ENCODE measurements at regions not wholly inside any gene's neighbourhood (a gene's known extent, or its start where the extent isn't known, plus 50 kb on each side); places are given as distances from the start of the nearest gene placed in this dataset.
"Not testable (repeated sequence)": the region's sequence is repeated elsewhere in the genome, so short reads cannot be mapped to it uniquely, and the experiment has no call there.

DNA sequence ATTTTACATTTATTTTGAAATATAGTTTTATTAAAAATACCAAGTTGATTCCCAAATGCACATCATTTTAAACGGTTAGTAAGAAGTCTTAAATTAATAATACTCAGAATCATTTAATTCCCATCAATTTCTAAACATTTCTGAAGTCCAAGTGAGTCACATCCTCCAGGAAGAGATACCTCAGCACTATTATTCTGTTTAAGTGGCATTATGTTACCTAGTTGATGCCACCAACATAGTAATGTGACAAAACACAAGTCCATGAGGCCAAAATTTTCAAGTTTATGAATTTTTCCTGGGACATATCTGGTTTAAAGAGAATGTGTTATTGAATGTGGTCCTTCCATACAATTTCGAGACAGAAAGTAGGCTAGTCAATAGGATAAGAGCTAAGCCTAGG is 1348.3 kb upstream of the CDH9 start:
- intact Hi-C loops (cut with micrococcal nuclease) = no loop called here

GRCh38 chr5:28380167-28380566 is 1341.8 kb upstream of the CDH9 start:
- intact Hi-C loops (cut with micrococcal nuclease) = no loop called here

GRCh38 chr5:28374492-28374967 is 1336.1 kb upstream of the CDH9 start:
- intact Hi-C loops (cut with micrococcal nuclease) = no loop called here

DNA sequence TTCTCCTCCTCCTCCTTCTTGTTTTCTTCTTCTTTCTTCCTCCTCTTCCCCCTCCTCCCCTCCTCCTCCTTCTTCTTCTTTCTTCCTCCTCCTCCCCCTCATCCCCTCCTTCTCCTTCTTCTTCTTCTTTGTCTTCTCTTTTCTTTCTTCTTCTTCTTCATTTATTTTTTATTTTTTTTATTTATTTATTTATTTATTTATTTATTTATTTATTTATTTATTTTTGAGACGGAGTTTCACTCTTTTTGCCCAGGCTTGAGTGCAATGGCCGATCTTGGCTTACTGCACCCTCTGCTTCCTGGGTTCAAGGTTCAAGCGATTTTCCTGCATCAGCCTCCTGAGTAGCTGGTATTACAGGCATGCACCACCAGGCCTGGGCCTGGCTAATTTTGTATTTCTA is 1332.5 kb upstream of the CDH9 start:
- intact Hi-C loops (cut with micrococcal nuclease) = no loop called here

GRCh38 chr5:28369418-28369817 is 1331.0 kb upstream of the CDH9 start:
- intact Hi-C loops (cut with micrococcal nuclease) = no loop called here

DNA sequence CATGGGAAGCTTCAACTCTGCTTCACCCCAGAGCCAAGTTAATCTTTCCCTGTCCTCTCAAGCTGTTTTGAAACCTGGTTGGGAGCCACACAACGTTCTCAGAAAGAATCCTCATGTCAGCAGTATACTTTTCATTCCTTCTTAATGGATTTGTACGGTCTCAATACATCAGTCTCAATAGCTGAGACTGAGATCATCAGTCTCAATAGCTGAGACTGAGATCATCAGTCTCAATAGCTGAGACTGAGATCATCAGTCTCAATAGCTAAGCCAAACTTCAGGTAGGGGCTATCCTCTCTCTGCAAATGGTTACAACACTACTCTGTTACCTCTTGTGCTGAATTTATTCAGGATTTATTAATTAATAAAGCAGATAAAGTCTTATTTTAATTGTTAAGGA is 1317.4 kb upstream of the CDH9 start:
- intact Hi-C loops (cut with micrococcal nuclease) = no loop called here

- intact Hi-C loops (cut with micrococcal nuclease) = loop anchor here (10.0 kb wide), 1 partner anchor 418 kb away; no protein-coding TSS in a partner anchor
Measured at GRCh38 chr5:28346696-28347095, 1308.3 kb upstream of the CDH9 start.

- intact Hi-C loops (cut with micrococcal nuclease) = loop anchor here (10.0 kb wide), 1 partner anchor 420 kb away; no protein-coding TSS in a partner anchor
Measured at GRCh38 chr5:28344836-28345433, 1306.5 kb upstream of the CDH9 start.

DNA sequence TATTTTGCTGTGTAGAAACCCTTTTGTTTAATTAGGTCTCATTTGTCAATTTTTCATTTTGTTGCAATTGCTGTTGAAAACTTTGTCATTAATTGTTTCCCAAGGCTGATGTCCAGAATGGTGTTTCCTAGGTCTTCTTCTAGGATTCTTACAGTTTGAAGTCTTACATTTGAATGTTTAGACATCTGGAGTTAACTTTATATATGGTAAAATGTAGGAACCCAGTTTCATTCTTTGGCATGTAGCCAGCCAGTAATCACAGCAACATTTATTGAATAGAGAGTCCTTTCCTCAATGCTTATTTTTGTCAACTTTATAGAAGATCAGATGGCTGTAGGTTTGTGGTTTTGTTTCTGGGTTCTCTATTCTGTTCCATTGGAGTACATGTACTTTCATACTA is 1290.8 kb upstream of the CDH9 start:
- intact Hi-C loops (cut with micrococcal nuclease) = no loop called here

DNA sequence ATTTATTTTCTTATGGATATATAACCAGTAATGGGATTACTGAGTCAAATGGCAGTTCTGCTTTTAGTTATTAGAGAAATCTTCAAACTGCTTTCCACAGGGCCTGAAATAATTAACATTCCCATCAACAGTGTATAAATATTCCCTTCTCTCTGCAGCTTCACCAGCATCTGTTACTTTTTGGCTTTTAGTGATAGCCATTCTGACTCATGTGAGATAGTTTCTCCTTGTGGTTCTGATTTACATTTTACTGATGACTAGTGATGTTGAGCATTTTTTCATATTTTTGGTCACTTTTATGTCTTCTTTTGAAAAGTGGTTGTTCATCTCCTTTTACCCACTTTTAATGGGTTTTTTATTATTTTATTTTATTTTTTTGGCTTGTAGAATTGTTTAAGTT is 1290.3 kb upstream of the CDH9 start:
- intact Hi-C loops (cut with micrococcal nuclease) = no loop called here

- intact Hi-C loops (cut with micrococcal nuclease) = no loop called here
Measured at GRCh38 chr5:28324174-28324573, 1285.8 kb upstream of the CDH9 start.

DNA sequence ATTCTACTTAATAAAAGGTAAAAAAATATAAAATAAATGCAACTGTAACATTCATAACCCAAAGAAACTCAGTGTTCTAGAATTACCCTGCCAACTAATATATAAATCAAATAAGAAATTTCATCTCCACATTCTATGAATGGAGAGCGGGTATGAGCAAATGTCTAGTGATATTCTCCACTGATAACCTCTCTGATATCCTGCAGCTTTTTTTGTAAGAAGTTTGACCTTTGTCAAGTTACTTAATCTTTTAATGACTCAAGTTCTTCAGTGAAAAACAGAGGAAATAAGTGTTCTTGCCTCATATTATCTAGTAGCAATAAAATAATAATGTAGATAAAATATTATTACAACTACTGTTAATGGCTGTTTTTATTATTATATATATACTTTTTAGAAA is 1275.6 kb upstream of the CDH9 start:
- intact Hi-C loops (cut with micrococcal nuclease) = no loop called here

GRCh38 chr5:28313321-28313951 is 1275.0 kb upstream of the CDH9 start:
- intact Hi-C loops (cut with micrococcal nuclease) = no loop called here

DNA sequence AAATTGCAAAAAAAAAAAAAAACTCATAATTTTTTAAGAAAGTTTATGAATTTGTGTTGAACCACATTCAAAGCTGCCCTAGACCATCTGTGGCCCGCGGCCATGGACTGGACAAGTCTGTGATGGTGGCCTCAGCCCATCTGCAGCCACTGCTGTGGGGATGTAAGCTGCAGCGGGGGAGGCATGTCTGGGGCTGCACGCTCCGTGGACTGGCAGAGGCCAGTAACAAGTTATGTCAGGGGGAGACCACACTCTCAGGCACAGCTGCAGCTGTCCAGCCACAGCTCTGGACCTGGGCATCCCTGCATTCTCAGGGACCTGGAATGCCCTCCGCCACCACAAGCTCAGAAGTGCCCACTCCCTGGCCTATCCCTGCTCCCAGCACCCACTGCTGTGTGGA is 1272.3 kb upstream of the CDH9 start:
- intact Hi-C loops (cut with micrococcal nuclease) = no loop called here

DNA sequence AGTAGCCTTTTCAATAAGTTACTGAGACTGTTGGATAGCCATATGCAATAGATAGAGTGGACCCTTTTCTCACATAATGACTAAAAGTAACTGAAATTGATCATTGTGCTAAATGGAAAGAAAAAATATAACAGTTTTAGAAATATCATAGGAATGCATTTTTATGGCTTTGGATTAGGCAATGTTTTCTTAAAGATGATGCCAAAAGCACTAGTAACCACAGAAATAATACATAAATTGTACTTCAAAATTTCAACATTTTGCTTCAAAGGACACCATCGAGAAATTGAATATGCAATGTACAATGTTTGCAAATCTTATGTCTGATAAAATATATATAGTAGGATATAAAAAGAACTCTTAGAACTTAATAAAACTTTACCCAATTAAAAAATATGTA is 1267.5 kb upstream of the CDH9 start:
- intact Hi-C loops (cut with micrococcal nuclease) = no loop called here

GRCh38 chr5:28301712-28302111 is 1263.3 kb upstream of the CDH9 start:
- intact Hi-C loops (cut with micrococcal nuclease) = no loop called here

- intact Hi-C loops (cut with micrococcal nuclease) = no loop called here
Measured at GRCh38 chr5:28296254-28297013, 1258.0 kb upstream of the CDH9 start.

DNA sequence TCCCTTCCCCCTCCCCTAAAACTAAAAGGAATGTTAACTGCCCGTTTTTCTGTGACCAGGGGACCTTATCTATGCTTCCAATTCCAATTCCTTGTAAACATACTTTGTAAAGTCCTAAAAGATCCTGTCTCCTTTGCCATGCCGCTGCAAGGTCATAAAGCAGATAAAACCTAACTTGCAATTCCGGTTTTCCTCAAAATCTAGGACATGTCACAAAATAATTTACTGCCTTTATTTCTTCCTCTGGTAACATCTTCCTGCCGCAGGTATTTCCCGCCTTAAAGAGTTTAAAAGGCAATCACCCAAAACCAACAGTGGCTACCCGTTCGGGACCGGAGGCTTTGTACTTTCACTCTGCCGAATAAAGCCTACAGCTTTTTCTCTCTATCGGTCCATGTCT is 1248.6 kb upstream of the CDH9 start:
- intact Hi-C loops (cut with micrococcal nuclease) = not testable (repeated sequence)

DNA sequence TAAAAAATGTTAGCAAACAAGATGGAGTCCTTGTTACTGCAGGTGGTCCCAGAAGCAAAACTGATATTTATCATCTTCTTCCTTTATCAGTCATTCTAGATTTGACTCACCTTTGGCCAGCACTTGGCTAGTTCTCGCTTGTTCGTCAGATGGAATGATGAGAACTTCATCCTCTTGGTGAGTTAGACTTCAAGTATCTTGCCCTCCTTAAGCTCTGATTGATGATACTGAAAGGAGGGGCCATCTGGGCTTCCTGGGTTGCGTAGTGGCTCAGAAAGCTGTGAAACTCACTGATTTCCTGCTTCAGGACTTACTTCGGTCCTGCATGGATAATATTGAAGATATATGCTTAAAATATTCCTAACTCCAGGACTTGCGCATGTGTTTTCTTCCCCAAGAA is 1248.2 kb upstream of the CDH9 start:
- intact Hi-C loops (cut with micrococcal nuclease) = no loop called here

DNA sequence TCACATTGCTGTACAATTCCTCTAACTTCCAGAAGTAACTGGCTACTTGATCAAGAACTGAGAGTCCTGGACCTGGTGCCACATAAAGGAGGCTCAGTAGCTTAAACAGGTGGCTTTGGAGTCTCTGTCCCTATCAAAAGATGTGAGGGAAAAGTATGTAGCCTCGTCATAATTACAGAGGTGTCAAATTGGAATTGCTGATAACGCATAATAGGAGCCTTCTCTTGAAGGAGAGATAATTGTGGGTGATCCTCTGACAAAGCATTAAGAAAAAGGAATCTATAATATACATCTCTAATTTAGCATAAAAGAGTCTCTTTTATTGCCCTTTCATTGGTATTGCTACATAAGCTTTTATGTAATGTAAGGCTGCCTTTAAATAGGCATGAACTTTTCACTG is 1246.4 kb upstream of the CDH9 start:
- intact Hi-C loops (cut with micrococcal nuclease) = no loop called here

- intact Hi-C loops (cut with micrococcal nuclease) = no loop called here
Measured at GRCh38 chr5:28281351-28281750, 1243.0 kb upstream of the CDH9 start.

DNA sequence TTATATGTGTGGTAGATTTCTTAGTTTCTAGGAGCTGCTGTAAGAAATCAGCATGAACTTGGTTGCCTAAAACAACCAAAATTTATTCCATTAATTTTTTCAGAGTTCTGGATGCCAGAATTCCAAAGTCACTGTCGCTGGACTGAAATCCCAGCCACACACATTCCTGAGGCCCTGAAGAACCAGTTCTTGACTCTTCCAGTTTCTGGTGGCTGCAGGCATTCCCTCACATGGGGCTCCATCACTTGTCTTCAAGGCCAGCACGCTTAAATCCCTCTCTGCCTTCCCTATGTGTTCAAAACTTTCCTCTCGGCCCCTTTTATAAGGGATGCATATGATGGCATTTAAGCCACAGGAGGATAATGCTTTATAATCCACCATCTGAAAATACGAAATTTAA is 1237.5 kb upstream of the CDH9 start:
- intact Hi-C loops (cut with micrococcal nuclease) = no loop called here

DNA sequence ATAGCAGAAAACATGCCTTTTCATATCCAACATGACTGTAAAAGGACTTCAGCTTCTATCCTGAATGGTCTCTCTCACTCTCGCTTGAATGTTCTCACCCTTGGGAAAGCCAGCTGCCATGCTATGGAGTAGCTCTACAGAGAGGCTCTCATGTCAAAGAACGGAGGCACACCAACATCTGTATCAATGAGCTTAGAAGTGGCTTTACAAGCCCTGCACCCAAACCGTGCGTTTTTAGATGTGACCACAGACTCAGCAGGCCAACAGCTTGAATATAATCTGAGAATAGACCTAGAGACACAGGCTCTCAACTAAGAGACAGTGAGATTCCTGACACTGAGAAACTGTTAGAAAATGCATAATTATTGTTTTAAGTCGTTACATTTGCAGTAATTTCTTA is 1231.6 kb upstream of the CDH9 start:
- intact Hi-C loops (cut with micrococcal nuclease) = no loop called here

All from T-helper 1 cell treated with Interleukin-12 subunit alpha and Interleukin-12 subunit beta and Interleukin-4 antibody, amounts not matched to agents 30 ng/mL and 1 ng/mL, for 36 hours (primary cell).